ENCODE measurements at regions not wholly inside any gene's neighbourhood (a gene's known extent, or its start where the extent isn't known, plus 50 kb on each side); places are given as distances from the start of the nearest gene placed in this dataset.

GRCh38 chr5:53785924-53786323, 225.5 kb downstream of the NDUFS4 start:
- TF ChIP-seq, protein P1, sequence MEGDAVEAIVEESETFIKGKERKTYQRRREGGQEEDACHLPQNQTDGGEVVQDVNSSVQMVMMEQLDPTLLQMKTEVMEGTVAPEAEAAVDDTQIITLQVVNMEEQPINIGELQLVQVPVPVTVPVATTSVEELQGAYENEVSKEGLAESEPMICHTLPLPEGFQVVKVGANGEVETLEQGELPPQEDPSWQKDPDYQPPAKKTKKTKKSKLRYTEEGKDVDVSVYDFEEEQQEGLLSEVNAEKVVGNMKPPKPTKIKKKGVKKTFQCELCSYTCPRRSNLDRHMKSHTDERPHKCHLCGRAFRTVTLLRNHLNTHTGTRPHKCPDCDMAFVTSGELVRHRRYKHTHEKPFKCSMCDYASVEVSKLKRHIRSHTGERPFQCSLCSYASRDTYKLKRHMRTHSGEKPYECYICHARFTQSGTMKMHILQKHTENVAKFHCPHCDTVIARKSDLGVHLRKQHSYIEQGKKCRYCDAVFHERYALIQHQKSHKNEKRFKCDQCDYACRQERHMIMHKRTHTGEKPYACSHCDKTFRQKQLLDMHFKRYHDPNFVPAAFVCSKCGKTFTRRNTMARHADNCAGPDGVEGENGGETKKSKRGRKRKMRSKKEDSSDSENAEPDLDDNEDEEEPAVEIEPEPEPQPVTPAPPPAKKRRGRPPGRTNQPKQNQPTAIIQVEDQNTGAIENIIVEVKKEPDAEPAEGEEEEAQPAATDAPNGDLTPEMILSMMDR (IDR thresholded peaks at IDR 0.05; ENCODE audit: control extremely low read depth in 1 of 3, insufficient read depth in 1 of 3, low read depth in 1 of 3, low read length in 3 of 3) = no peak
- no peak for TF ChIP-seq EZH2 (IDR thresholded peaks at IDR 0.05; ENCODE audit: low read depth, low read length, severe bottlenecking)
- no peak for TF ChIP-seq PHF8 (conservative IDR thresholded peaks at IDR 0.05; ENCODE audit: low read depth, low read length)
